ENCODE measurements at regions not wholly inside any gene's neighbourhood (a gene's known extent, or its start where the extent isn't known, plus 50 kb on each side); places are given as distances from the start of the nearest gene placed in this dataset.

DNA sequence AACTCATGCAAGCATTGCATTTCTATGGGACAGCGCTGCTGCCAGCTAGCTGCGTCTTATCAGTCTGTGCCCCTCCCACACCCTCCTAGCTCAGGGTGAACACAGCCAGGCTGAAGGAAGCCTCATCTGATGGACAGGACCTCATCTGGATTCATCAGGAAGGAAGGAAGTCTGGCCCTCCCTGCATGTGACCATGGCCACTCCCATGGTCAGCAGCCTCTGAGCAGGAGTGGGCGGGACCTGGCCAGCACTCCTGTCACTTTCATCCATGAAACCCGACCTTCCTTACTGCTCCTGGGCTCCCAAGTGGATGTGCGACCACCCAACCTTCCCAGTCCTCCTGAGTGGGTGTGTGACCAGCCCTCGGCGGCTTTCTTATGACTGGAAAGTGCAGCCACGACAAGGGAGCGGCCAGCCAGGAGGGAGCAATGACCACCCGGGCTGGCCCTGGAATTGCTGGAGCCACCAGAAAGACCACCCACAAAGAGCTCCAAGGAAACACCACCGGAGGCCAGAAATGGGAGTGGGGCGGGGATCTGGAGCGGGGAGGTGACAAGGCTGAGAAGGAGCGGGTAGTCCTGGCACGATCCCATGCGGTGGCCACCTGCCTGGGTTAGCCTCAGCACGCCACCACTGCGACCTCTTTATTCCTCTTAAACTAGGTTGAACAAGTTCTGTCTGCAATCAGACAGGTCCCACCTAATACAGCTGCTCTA, 241.2 kb downstream of the TTLL2 start:
- no peak for DNase-seq

DNA sequence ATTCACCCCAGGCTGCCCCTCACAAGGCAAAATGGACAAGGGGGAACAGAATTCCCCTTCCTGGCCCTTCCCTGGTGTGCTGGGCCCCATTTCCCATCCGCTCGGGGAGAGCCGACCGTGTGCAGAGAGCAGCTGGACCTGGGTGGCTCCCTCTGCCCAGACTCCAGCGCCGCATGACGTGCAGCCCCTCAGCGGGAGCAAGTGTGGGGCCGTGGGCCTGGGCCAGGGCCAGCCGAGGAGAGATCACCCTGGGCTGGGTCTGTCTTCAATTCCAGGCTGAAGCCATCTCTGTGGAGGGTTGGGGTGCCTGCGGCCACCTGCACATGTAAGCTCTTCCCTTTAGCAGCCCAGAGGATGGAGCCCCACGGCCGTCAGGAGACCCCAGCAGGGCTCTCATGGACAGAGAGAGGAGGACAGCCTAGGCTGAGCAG, 241.8 kb downstream of the TTLL2 start:
- DNase-seq: no peak

DNA sequence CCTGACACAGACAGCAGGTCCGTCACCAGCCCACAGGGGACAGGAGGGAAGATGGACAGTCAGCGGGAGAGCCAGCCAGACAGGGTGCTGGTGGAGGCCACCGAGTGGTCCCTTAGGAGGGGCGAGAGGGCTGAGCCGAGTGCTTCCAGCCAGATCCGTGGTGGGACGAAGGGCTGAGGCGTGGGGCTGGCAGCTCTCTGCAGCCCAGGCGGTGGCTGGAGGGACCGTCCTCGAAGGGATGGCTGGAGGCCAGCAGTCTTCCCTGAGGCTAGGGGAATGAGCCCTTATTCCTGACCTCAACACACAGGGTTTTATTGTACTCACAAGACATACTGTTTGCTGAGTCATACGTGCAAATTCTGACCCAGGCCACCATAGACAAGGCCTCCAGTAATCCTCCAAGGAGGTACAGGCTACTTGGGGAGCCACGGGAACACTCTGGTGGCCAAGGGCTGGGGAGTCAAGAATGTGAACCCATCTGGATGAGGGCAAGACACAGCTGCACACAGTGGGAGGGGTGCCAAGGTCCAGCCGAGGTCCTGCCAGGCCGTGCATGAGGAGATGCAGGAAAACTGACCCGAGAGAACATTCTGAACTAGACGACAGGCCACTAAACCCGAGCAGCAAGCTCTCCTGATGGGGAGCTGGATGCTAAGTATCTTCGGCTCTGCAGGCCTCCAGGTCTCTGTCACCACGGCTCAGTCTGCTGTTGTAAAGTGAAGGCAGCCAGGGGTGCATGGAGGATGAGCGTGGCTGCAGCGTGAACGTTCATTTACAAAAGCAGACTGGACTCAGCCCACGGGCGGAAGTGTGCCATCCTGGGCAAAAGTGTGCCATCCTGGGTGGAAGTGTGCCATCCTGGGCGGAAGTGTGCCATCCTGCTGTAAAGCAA, 242.5 kb downstream of the TTLL2 start:
- no peak for DNase-seq

DNA sequence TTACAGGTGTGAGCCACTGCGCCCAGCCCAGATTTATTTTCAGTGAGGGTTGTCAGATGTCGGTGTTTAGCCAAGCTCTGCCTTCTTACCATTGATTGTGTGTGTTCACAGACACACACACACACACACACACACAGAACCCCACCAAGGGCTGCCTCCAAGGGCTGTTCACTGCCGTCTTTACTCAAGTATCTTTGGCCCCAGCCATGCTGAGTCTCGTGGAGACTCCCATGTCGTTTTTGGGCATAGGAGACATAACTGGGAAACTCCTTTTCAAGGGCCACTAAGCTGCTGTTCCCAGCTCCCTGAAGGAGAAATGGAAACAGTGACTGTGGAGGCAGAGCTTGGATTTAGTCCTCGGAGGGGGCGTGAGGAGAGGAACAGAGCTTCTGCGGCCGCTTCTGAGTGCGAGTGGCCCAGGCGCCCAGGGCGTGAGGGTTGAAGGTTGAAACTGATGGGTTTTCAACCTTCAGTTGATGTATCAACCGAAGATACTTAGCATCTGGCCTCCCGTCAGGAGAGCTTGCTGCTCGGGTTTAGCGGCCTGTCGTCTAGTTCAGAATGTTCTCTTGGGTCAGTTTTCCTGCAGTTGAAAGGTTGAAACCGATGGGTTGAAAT, 243.6 kb downstream of the TTLL2 start:
- DNase-seq: no peak

GRCh38 chr6:167569041-167569805, 244.3 kb downstream of the TTLL2 start:
- no peak for DNase-seq

DNA sequence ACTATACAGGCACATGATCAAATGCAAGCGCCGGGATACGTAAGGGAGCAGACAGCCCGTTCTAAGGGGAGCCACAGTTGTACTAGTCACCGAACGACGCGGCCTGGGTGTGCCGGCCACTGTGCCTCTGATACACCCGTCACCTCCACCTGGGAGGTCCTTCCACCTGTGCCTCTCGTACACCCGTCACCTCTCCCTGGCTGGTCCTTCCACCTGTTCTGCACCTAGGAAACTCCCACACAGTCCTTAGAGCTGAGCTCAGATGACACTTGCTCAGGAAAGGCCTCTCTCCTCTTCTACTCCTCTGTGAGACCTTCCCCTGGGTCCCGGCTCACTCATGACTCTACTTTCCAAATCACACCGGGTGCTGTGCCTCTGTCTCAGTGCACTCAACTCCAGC, 245.0 kb downstream of the TTLL2 start:
- DNase-seq: no peak

DNA sequence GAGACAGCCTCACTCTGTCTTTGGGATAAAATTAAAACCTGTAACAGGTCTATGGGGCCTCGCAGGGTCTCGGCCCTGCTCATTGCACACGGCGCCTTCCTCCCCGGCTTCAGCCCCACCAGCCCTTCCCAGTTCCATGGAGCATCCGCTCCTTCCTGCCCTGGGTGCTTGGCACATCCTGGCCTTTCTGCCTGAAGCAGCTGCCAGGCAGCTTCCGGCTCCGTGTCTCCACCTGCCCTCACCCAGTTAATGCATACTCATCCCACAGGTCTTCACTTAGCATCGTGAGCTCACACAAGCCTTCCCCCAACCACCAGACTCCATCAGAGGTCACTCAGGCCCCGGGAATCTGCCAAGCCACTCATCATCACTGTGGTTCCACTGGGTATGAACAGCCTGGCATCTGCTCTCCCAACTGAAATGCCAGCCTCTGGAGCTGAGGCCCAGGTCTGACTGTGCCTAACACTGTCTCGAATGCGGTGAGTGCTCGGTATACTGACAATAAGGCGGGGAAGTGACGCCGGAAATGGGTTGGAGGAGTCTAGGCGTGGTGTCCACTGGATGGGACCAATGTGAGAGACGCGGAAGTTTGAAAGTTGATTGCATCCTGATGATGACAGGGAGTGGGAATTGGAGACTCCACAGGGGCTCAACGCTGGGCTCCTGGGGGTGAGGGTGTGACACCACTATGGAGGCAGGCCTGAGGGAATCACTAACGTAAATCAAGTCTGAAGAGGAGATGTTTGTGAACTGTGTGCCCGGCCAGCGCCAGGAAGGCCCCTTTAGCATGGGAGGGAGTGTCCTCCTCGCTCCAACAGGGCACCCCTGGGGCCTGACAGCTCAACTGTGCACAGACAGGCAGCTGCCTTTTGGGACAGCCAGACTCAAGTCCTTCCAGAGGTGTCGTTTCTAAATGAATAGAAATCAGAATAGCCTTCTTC, 245.8 kb downstream of the TTLL2 start:
- DNase-seq: no peak

DNA sequence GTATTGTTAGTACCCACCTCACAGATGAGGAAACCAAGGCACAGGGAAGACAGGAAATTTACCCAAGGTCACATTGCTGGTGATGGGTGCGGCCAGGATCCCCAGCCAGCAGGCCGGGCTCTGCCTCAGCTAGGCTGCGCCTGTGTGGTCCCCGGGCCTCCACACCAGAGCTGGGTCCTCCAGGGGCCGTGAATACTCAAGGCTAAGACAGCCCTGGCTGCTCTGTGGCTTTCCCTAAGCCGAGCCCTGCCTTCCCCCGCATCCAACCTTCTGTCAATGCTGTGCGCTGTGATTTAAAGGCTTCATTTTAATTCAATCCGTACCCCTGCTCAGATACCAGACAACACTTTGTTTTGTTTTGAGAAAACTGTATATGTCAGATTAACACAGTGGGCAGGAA, 246.7 kb downstream of the TTLL2 start:
- DNase-seq: no peak

GRCh38 chr6:167572106-167572505, 247.2 kb downstream of the TTLL2 start:
- no peak for DNase-seq

GRCh38 chr6:167572841-167573271, 248.0 kb downstream of the TTLL2 start:
- DNase-seq: no peak

DNA sequence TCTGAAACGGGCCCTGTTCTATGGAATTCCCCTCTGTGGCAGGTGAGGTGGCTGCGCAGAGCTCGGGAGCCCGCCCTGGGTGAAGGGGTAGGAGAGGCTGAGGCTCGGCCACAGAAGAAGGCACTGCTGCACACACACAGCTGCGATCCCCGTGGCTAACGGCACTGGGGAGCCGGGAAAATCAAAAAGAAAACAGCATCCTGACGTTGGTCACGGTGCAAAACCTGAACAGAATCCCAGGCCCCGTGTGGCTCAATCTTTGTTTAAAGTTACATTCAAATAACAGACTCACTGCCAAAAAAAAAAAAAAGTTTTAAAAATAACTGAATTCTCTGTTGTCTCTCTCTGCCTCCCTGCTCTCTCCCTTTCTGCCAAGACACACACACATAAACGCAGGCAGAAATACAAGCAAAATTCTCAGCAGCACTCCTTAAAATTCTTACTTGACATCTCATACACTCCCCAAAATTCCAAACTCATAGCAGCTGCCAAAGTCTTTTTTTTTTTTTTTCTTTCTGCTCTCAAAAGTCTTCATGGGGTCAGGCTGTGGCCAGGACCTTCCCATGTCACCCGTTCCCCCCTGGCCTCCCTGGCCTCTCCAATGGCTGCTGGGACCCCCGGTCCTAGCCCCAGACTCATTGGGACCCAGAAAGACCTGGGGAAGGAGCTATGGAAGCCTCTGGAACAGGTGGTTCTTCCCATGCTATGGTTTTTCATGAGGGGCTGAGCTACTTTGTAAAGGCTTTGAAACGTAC, 248.8 kb downstream of the TTLL2 start:
- DNase-seq: peak; percentile 76

DNA sequence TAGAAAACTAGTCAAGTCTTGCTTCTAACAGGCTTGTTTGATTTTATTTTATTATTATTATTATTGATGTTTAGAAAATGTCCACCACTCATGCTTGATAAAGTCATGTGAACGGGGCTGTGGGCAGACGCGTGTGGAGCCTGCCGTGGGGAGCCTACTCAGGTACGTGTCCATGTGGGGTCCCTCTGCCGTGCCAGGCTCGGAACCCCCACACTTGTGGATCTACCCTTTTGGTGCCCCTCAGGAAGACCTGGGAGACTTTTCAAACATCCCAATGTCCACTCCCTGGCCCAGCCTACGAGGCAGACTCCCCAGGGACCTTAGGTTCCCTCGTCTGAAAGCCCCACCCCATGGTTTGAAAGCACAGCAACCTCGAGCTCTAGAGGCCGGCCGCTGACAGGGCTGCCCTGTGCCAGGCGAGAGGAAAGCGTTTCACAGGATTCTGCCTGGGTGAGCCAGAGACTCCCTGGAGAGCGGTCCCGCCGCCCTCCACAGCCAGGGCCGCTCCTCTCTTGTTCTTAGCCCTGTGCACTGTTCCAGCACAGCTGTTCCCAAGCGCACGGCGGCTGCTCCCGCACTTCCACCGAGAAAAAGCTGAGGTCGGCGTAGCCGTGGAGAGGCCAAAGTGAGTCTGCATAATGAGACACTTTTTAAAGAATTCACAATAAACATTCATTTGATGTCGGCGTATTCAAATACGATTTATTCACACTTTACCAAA, 249.7 kb downstream of the TTLL2 start:
- no peak for DNase-seq

- DNase-seq: no peak
These were observed 250.3 kb downstream of the TTLL2 start for GRCh38 chr6:167575158-167575696.

GRCh38 chr6:167576050-167576741, 250.5 kb upstream of the AFDN start:
- no peak for DNase-seq

GRCh38 chr6:167576828-167577503, 249.7 kb upstream of the AFDN start:
- no peak for DNase-seq

DNA sequence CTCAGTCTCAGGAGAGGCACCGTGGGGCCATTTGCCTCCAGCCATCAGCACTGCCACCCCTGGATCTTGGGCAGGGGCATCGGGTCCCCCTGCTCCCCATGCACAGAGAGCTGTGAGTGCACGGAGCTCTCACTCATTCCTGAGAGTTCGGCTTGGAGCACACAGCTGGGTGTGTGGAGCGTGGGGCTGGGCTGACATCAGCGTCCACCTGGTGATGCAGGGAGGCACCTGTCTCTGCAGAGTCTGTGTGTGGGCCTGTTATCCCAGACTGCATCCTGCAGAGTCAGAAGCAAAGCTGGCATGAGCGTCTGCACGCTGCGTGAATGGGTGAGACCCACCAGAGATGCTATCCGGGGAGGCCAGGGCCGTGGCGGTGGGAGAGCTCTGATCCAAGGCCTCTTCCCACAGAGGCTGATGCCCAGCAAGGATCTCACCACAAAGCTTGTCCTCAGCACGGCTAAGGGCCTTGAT, 248.8 kb upstream of the AFDN start:
- DNase-seq: no peak

DNA sequence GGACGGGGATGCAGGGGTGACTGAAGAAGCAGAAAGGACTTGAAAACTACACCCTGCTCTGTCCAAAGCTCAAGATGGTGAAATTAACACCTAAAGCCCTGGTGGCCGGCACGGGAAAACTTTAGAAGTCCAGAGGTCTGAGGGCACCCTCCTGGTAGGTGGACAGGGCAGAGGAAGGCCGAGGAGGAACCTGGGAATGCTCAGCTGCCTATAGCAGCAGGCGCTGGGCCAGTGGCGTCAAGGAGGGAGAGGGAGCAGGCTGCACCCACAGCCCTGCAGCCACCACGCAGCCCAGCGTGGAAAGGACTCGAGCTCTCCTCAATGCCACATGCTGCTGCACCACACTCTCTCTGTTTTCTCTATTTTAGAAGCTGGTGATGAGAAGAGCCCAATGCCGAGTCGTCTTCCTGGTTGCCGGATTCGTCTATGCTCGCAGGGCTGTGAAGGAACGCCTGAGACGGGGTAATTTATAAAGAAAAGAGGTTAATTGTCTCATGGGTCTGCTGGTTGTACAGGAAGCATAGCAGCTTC, 248.3 kb upstream of the AFDN start:
- DNase-seq: no peak
